ENCODE measurements at regions not wholly inside any gene's neighbourhood (a gene's known extent, or its start where the extent isn't known, plus 50 kb on each side); places are given as distances from the start of the nearest gene placed in this dataset.

DNA sequence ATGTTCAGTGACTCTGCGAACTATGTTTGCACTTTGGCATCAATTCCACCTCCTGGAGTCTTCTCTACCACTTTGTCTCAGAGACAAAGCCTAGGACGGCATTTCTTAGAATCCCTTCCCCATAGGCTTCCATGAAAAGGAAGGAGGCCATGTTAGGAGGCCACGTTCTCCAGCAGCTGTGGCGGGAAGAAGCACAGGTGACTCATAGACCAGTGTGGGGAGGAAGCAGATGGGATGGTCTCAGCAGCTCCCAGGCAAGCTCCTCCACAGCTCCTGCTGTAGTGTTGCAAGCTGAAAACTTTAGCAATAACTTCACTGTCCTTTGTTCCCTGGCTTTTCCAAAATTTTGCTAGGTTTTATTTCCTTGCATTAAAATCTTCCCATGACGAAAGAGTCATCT lies 781.3 kb upstream of the ID2 start:
- peaks cover 32% of the 10 kb centered on the region for H3K4me1 Mint-ChIP-seq (ENCODE audit: low read depth)

DNA sequence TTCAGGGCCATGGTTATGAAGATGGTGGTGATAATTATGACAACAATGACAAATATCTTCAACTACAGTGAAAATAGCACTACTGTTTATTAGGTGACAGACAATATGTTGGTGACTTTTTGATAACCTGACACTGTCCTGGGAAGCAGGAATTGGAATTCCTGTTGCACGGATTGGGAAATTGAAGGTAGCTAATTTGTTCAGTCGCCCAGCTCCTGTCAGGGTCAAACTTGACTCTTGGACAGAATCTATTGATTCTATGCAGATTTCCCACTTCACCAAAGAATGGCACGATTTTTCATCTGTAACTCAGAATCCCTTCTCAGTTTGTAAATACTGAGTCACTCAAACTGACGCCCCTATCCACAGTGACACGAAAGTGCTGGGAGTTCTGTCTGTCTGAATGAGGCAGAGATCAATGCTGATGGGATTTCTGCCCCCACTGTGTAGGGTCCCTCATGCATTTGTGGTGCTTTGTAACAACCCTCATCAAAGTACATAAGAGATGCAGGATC lies 779.5 kb upstream of the ID2 start:
- Mint-ChIP-seq H3K36me3 (ENCODE audit: low read depth) (peaks cover 6% of the 10 kb centered on the region), H3K4me1 (ENCODE audit: low read depth) (peaks cover 32% of the 10 kb centered on the region), H3K9me3 (no peaks in the 10 kb centered on the region), H3K27ac (no peak overlapping the region), H3K27me3 (ENCODE audit: low read depth) (peaks cover 16% of the 10 kb centered on the region), H3K4me3 (no peak overlapping the region)

More for the DNA sequence above, 781.3 kb upstream of the ID2 start:
- Mint-ChIP-seq H3K9me3 (no peaks in the 10 kb centered on the region), H3K27me3 (ENCODE audit: low read depth) (peaks cover 16% of the 10 kb centered on the region), H3K36me3 (ENCODE audit: low read depth) (peaks cover 6% of the 10 kb centered on the region), H3K4me3 (peak overlapping the region; percentile 9), H3K27ac (peak overlapping the region; percentile 15)

DNA sequence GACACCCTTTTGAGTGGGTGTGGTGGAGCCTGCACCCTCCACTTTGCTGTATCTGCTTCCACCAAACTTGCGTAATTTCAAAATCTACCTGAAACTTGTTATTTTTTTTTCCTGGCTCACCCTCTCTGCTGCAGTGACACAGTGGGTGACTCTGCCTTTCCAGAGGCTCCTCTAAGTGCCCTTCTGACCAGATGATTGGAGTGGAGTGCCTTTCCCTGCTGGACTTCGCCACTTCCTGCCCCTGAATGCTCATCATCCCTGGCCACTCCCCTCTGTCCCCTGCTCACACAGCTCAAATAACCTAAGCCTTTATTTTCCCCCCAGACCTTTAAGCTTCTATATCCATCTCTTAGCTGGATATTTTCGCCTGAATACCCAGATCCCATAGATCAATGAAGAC lies 777.5 kb upstream of the ID2 start:
- Mint-ChIP-seq H3K27me3 (ENCODE audit: low read depth) (peaks cover 11% of the 10 kb centered on the region), H3K36me3 (ENCODE audit: low read depth) (peaks cover 8% of the 10 kb centered on the region), H3K4me1 (ENCODE audit: low read depth) (peaks cover 27% of the 10 kb centered on the region), H3K27ac (no peak overlapping the region), H3K9me3 (peaks cover 8% of the 10 kb centered on the region), H3K4me3 (no peak overlapping the region)

DNA sequence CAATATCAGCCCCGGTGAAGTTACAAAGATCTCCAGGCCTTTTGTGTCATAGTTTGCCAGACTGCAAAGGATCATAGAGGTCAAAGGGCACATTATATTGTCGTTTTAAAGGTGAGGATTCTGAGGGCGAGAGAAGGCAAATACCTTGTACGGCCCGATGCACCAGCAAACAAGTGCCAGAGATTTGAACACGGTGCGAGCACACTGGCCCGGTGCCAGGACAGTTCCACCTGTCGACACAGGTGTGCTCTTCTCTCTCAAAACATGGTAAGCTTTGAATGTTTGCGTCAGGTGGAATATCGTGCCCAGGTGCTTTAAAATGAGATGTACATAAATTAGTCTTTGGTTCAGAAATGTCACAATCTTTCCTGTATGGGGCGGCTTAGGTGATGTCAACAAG lies 776.1 kb upstream of the ID2 start:
- Mint-ChIP-seq H3K4me3 (no peak overlapping the region), H3K27me3 (ENCODE audit: low read depth) (peaks cover 11% of the 10 kb centered on the region), H3K9me3 (peaks cover 10% of the 10 kb centered on the region), H3K27ac (no peak overlapping the region), H3K36me3 (ENCODE audit: low read depth) (peaks cover 7% of the 10 kb centered on the region), H3K4me1 (ENCODE audit: low read depth) (peaks cover 15% of the 10 kb centered on the region)

DNA sequence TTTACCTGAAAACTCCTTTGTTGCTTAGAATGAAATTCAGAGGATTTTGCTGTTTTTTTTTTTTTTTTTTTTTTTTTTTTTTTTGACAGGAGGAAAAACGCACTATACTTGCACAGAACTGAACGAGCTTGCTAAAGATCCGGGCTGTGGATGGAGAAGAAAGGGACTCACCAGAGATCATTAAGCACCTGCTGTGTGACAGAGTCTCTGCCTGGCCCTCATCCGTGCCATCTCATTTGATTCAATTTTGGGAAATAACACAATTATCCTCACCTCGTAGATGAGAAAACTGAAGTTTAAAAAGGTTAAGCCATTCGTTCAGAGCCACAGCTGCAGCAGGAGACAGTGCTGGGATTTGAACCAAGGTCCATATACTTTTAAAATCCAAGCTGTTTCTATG lies 775.4 kb upstream of the ID2 start:
- peaks cover 10% of the 10 kb centered on the region for H3K9me3 Mint-ChIP-seq
- peaks cover 5% of the 10 kb centered on the region for H3K36me3 Mint-ChIP-seq (ENCODE audit: low read depth)
- peaks cover 10% of the 10 kb centered on the region for H3K4me1 Mint-ChIP-seq (ENCODE audit: low read depth)
- H3K27ac Mint-ChIP-seq: no peak overlapping the region
- H3K4me3 Mint-ChIP-seq: no peak overlapping the region
- peaks cover 11% of the 10 kb centered on the region for H3K27me3 Mint-ChIP-seq (ENCODE audit: low read depth)

DNA sequence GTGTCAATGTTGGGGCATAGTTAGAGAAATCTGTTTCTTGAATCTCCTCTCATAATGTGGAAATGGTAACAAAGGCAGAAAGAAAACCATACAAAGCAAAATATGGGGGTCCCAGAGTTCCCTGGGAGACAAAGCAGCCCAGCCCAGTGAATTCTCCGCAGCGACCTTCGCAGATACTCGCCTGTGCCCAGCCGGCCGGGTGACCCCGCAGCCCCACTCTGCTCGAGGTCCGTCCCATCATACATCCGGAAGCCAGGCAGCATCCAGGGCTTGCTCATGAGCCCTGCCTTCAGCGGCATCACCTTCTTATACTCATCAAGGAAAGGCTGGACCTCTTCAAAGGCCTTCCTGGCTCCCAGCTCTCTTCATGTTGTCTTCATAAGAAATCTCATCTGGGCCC lies 774.8 kb upstream of the ID2 start:
- no peak overlapping the region for H3K27ac Mint-ChIP-seq
- peaks cover 5% of the 10 kb centered on the region for H3K36me3 Mint-ChIP-seq (ENCODE audit: low read depth)
- peaks cover 10% of the 10 kb centered on the region for H3K9me3 Mint-ChIP-seq
- H3K4me1 Mint-ChIP-seq (ENCODE audit: low read depth): peaks cover 9% of the 10 kb centered on the region
- peaks cover 11% of the 10 kb centered on the region for H3K27me3 Mint-ChIP-seq (ENCODE audit: low read depth)
- no peak overlapping the region for H3K4me3 Mint-ChIP-seq

DNA sequence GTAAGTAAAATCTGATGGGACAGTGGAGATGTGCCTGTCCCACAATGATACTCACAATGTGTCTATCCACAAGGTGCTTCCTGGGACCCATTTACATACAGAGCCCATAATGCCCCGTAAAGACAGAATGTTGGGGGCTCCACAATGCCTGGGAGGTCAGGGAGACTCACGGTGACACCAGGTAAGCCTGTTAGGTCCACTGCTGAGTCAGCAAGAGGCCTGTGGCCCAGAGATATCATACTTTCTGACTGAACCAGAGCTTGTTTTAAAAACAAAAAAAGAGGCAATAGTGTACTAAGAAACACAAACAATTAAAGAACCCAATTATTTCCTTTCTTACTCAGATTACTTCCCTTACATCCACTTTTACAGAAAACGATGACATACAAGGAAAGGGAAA lies 771.1 kb upstream of the ID2 start:
- H3K9me3 Mint-ChIP-seq: peaks cover 14% of the 10 kb centered on the region
- no peak overlapping the region for H3K4me3 Mint-ChIP-seq
- peaks cover 4% of the 10 kb centered on the region for H3K36me3 Mint-ChIP-seq (ENCODE audit: low read depth)
- no peaks in the 10 kb centered on the region for H3K4me1 Mint-ChIP-seq (ENCODE audit: low read depth)
- H3K27ac Mint-ChIP-seq: no peak overlapping the region
- H3K27me3 Mint-ChIP-seq (ENCODE audit: low read depth): no peaks in the 10 kb centered on the region

DNA sequence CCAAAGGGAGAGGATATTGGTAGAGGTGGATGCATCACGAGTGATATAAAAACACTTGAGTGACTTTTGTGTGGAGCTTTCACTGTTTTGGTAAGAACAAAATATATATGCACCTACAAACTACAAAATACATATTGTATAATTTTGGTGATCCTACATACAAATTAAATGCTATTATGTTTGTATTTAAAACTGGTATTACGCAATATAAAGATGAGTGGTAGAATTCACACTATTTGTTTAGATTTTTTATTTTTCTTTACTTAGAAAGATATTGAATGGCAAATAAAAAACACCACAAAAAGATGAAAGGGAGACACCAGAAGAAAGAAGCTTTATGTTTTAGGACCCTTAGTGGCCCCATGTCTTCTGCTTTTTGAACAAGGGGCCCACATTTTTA lies 770.7 kb upstream of the ID2 start:
- Mint-ChIP-seq H3K27ac (no peak overlapping the region), H3K9me3 (peaks cover 14% of the 10 kb centered on the region), H3K4me1 (ENCODE audit: low read depth) (no peaks in the 10 kb centered on the region), H3K4me3 (no peak overlapping the region), H3K27me3 (ENCODE audit: low read depth) (no peaks in the 10 kb centered on the region), H3K36me3 (ENCODE audit: low read depth) (peaks cover 4% of the 10 kb centered on the region)

DNA sequence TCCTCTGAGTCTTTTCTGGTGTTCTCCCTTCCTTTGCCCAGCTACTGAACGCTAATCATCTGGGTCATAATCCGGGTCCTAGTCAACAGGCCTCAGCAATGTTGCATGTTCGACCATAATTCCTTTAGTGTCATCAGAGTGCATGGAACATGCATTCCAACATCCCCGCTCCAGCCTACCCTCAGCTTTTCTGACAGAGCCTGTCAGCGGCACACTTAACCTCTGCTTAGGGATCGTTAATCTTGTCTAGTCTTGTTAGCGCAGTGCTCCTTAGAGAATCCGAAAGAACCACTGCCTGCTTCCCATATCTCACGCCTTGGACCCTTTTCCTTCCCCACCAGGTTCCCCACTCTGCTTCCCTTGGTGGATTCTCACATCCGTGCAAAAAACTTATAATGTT lies 767.9 kb upstream of the ID2 start:
- H3K4me1 Mint-ChIP-seq (ENCODE audit: low read depth): peaks cover 2% of the 10 kb centered on the region
- H3K36me3 Mint-ChIP-seq (ENCODE audit: low read depth): peaks cover 2% of the 10 kb centered on the region
- H3K4me3 Mint-ChIP-seq: no peak overlapping the region
- no peaks in the 10 kb centered on the region for H3K27me3 Mint-ChIP-seq (ENCODE audit: low read depth)
- H3K27ac Mint-ChIP-seq: no peak overlapping the region
- peaks cover 10% of the 10 kb centered on the region for H3K9me3 Mint-ChIP-seq

DNA sequence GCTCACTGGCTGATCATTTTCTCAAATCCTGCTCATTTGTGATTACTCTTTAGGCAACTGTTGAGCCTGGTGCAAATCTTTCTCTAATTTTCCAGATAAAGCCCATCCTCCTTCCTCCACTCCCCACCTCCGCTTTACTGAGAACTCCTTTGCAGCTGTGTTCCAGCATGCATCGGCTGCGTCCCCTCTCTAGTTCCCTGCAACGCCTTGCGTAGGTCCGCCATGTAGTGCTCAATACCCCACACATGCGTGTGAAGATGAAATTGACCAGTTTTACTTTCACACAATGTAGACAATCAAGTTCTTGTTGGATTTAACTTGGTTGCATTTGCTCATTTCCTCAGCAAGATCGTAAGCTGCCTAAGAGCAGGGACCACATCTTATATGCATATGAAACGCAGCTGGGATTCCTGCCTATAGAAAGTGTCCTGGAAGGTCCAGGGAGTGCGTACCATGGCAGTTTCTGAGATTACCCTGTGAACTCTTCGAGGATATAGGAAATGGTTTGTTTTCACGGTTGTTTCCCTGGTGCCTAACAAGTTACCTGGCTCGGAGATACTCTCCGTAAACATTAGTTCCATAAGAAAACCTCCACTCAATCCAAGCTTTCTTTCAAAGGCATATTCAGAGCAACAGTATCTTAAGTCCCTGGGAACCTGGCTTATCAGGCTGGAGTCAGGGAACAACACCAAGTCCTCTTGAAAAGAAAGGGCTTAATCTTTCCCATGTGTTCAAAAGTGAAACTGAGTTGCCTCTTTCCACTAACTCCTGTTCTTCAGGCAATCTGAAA lies 766.4 kb upstream of the ID2 start:
- H3K9me3 Mint-ChIP-seq: peaks cover 10% of the 10 kb centered on the region

DNA sequence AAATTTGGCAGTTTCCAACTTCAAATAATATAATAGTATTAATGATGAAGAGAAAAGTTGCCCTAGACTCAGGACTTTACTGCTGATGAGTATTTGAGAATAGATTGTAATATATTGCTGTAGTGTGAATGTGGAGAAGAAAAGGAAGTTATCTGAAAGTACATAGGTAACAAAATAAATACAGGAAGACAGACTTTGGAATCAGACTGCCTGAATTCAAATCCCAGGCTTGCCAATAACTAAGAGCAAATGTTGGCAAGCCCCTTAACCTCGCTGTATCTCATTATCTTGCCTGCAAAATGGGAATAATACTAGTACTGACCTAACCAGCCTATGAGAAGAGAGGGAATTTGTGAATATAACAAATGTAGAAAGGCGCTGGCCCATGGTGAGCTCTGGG lies 765.2 kb upstream of the ID2 start:
- peaks cover 2% of the 10 kb centered on the region for H3K36me3 Mint-ChIP-seq (ENCODE audit: low read depth)
- peaks cover 10% of the 10 kb centered on the region for H3K9me3 Mint-ChIP-seq
- no peaks in the 10 kb centered on the region for H3K27me3 Mint-ChIP-seq (ENCODE audit: low read depth)
- no peak overlapping the region for H3K27ac Mint-ChIP-seq
- H3K4me3 Mint-ChIP-seq: no peak overlapping the region
- peaks cover 2% of the 10 kb centered on the region for H3K4me1 Mint-ChIP-seq (ENCODE audit: low read depth)

More for the DNA sequence above, 766.4 kb upstream of the ID2 start:
- H3K27ac Mint-ChIP-seq: no peak overlapping the region
- H3K36me3 Mint-ChIP-seq (ENCODE audit: low read depth): peaks cover 2% of the 10 kb centered on the region
- no peaks in the 10 kb centered on the region for H3K27me3 Mint-ChIP-seq (ENCODE audit: low read depth)
- H3K4me1 Mint-ChIP-seq (ENCODE audit: low read depth): peaks cover 2% of the 10 kb centered on the region
- H3K4me3 Mint-ChIP-seq: no peak overlapping the region

DNA sequence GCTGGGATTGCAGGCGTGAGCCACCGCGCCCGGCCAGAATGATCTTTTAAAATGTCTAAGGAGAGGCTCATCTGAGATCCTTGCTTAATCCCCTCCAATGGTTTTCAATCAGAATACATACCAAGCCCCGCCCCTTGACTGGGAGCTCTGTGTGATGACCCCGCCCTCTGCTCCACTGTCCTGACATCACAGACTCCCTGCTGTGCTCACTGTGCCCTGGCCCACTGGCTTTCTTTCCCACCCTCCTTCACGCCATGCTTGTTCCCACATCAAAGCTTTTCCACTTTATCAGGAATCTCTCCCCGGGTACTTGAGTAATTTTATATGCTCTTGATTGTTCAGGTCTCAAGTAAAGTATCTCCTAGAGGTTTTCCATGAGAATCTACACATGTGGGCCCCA lies 762.3 kb upstream of the ID2 start:
- H3K4me1 Mint-ChIP-seq (ENCODE audit: low read depth): peaks cover 3% of the 10 kb centered on the region
- H3K36me3 Mint-ChIP-seq (ENCODE audit: low read depth): peaks cover 5% of the 10 kb centered on the region
- no peak overlapping the region for H3K27ac Mint-ChIP-seq
- no peak overlapping the region for H3K4me3 Mint-ChIP-seq
- no peaks in the 10 kb centered on the region for H3K27me3 Mint-ChIP-seq (ENCODE audit: low read depth)
- H3K9me3 Mint-ChIP-seq: peaks cover 11% of the 10 kb centered on the region

DNA sequence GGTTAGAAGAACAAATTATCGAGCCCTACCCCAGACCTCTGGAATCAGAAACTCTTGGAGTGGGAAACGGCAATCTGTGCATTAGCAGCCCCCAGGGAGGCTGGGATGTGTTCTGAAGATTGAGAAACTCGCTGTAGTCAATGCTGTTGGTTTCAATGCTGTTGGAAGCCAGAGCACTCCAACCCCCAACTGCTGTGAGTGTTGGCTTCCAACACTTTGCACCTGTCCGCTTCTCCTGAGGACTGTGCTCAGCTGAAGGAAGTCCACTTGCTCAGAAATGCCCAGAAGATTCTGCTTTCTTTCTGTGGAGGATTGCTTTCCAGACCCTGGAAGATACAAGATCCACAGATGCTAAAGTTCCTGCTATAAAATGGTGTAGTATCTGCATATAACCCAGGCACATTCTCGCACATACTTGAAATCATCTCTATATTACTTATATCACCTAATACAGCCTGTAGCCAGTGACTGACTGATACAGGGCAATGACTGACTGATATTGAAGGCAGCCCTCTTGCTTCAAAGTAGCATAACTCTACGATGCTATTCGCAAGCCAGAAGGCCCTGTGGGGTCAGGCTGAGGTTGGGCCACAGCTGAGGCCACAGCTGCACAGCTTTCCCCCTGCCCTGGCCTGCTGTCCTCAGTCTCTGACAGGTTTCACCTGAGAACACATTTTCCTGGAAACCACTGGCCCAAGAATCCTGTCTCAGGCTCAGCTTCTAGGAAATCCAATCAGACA lies 757.7 kb upstream of the ID2 start:
- Mint-ChIP-seq H3K36me3 (ENCODE audit: low read depth) (peaks cover 5% of the 10 kb centered on the region), H3K4me1 (ENCODE audit: low read depth) (peaks cover 2% of the 10 kb centered on the region), H3K4me3 (no peak overlapping the region), H3K27me3 (ENCODE audit: low read depth) (no peaks in the 10 kb centered on the region), H3K27ac (no peak overlapping the region), H3K9me3 (peaks cover 11% of the 10 kb centered on the region)

DNA sequence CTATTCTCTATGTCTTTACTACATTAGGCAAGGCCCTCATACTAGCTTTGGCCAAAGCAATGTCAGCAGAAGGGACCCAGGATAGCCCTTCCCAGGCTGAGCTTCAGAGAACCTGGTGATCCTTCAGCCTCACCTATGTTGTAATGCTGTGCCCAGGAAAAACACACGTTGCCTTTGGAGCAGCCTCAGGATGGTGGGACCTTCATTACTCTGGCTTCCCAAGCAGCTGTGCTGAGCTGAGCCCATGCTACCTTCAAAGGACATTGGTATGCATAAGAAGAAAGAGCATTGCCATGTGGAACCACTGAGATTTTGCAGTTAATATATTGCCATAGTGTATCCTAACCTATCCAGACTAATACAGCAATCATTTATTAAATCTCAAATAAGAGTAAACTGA lies 756.4 kb upstream of the ID2 start:
- H3K36me3 Mint-ChIP-seq (ENCODE audit: low read depth): peaks cover 5% of the 10 kb centered on the region
- H3K9me3 Mint-ChIP-seq: peaks cover 5% of the 10 kb centered on the region
- peaks cover 2% of the 10 kb centered on the region for H3K4me1 Mint-ChIP-seq (ENCODE audit: low read depth)
- no peak overlapping the region for H3K27ac Mint-ChIP-seq
- H3K4me3 Mint-ChIP-seq: no peak overlapping the region
- no peaks in the 10 kb centered on the region for H3K27me3 Mint-ChIP-seq (ENCODE audit: low read depth)

DNA sequence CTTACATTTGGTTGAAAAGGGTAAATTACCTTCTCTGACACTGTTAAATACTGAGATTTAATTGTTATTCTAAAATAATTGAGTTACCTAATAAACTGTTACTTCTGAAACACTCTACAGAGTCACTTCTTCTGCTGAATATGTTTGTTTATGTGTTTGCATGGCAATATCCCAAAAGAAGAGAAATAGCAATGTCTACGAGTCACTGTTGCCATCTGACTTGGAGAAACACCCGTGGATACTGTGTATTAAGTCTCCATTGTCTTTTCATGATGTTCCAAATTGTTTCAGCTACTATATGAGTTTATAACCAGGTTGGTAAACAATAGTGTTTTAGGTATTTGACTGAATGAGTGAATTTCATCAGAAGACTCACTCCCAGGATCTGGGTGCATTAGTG lies 754.2 kb upstream of the ID2 start:
- Mint-ChIP-seq H3K4me1 (ENCODE audit: low read depth) (peaks cover 6% of the 10 kb centered on the region), H3K4me3 (no peak overlapping the region), H3K27ac (no peak overlapping the region), H3K9me3 (peaks cover 20% of the 10 kb centered on the region), H3K36me3 (ENCODE audit: low read depth) (peaks cover 7% of the 10 kb centered on the region), H3K27me3 (ENCODE audit: low read depth) (no peaks in the 10 kb centered on the region)
